Testis (tissue), 2 donors: ENCODE measurements at regions not wholly inside any gene's neighbourhood (a gene's known extent, or its start where the extent isn't known, plus 50 kb on each side); places are given as distances from the start of the nearest gene placed in this dataset.

Source experiments
- CTCF ChIP-seq, 3 experiments: fragments of 450-650 bp in 2 of 3; fragments of 200-600 bp in 1 of 3; sonication (generic) in 1 of 3; IDR thresholded peaks; one replicate each; pipeline ENCODE4 v1.5.1; 2016 to 2019; ENCODE audit warnings: antibody characterized with exemption in 3 of 3, mild to moderate bottlenecking in 2 of 3, moderate library complexity in 1 of 3
- POLR2A ChIP-seq: fragments of 450-650 bp; IDR thresholded peaks from one replicate; pipeline ENCODE4 v1.6.1; 2017; ENCODE audit warnings: antibody characterized with exemption, mild to moderate bottlenecking, moderate library complexity

- TF ChIP-seq POLR2A (no peak), CTCF (IDR thresholded peaks at IDR 0.05) (no peak)
These were observed 592.0 kb upstream of the WWC1 start for GRCh38 chr5:167699432-167699831.
